Panc1 (cell line): ENCODE measurements at regions not wholly inside any gene's neighbourhood (a gene's known extent, or its start where the extent isn't known, plus 50 kb on each side); places are given as distances from the start of the nearest gene placed in this dataset.
"Not testable (repeated sequence)": the region's sequence is repeated elsewhere in the genome, so short reads cannot be mapped to it uniquely, and the experiment has no call there.

Experiments used
- ATAC-seq: fragments of 200-7000 bp; cut with Tn5 transposase; 2 replicates; pipeline ENCODE4 v1.9.1; 2020; ENCODE audit warnings: mild to moderate bottlenecking, moderate library complexity
- BruUV-seq: library from RNA; stranded (reverse); fragments of 400-500 nt; replicated peaks from 2 replicates; lab custom pipeline; 2021; lab: Mats Ljungman, UMichigan
- CTCF ChIA-PET: fragments of 300-600 bp; sonication (Branson Sonifier 250); formaldehyde crosslinking; loops from one replicate; lab custom pipeline; 2022; ENCODE audit warnings: antibody characterized with exemption; lab: Charles Lee
- POLR2A ChIA-PET: fragments of 300-600 bp; sonication (Branson Sonifier 250); formaldehyde crosslinking; loops from one replicate; lab custom pipeline; 2022; ENCODE audit warnings: antibody characterized with exemption; lab: Charles Lee
- DNase-seq: peaks from one replicate; pipeline ENCODE4 v3.0.0-alpha.2; 2010; ENCODE audit warnings: low read depth, low spot score
- H3K27ac ChIP-seq: 2 replicates; pipeline ENCODE4 v1.5.1; 2011; ENCODE audit warnings: mild to moderate bottlenecking, low read length, inconsistent platforms
- H3K27me3 ChIP-seq: fragments of 200-500 bp; sonication (Bioruptor generic); 2 replicates; pipeline ENCODE4 v1.6.0; 2014; ENCODE audit warnings: low read length, inconsistent platforms; ENCODE audit not compliant: control insufficient read depth, insufficient read depth
- H3K36me3 ChIP-seq: fragments of 200-500 bp; sonication (Bioruptor generic); 2 replicates; pipeline ENCODE4 v1.5.1; 2014; ENCODE audit warnings: inconsistent platforms, mild to moderate bottlenecking, low read length, moderate library complexity; ENCODE audit not compliant: control insufficient read depth, insufficient read depth
- H3K4me1 ChIP-seq: 2 replicates; pipeline ENCODE4 v1.5.1; 2011; ENCODE audit warnings: inconsistent platforms, mild to moderate bottlenecking, low read length, moderate library complexity; ENCODE audit not compliant: control insufficient read depth, insufficient read depth
- H3K4me3 ChIP-seq, 2 experiments: 2 replicates each; pipeline ENCODE4 v1.5.1; 2011 to 2012; ENCODE audit warnings: low read depth in 2 of 2, low read length in 2 of 2, mild to moderate bottlenecking in 2 of 2, inconsistent platforms in 1 of 2, moderate library complexity in 1 of 2
- H3K9me3 ChIP-seq: fragments of 200-500 bp; sonication (Bioruptor generic); 2 replicates; pipeline ENCODE4 v1.5.1; 2014; ENCODE audit warnings: low read depth, mild to moderate bottlenecking, inconsistent platforms, low read length, moderate library complexity; ENCODE audit not compliant: control insufficient read depth, insufficient read depth
- CTCF ChIP-seq: fragments of 450-650 bp; IDR thresholded peaks from 2 replicates; pipeline ENCODE4 v1.5.1; 2017; ENCODE audit warnings: mild to moderate bottlenecking
- POLR2AphosphoS5 ChIP-seq: IDR thresholded peaks from 2 replicates; pipeline ENCODE4 v1.6.1; 2012; ENCODE audit warnings: mild to moderate bottlenecking, low read depth, low read length, moderate library complexity
- REST ChIP-seq, 2 experiments: IDR thresholded peaks; 2 replicates each; pipeline ENCODE4 v1.6.1; 2011 to 2012; ENCODE audit warnings: low read depth in 2 of 2, control low read depth in 1 of 2, low read length in 1 of 2, mild to moderate bottlenecking in 1 of 2, moderate library complexity in 1 of 2; ENCODE audit not compliant: insufficient read depth in 1 of 2
- SIN3A ChIP-seq: IDR thresholded peaks from 2 replicates; pipeline ENCODE4 v1.6.1; 2012; ENCODE audit warnings: low read depth, mild to moderate bottlenecking, low read length, moderate library complexity, borderline replicate concordance; ENCODE audit not compliant: insufficient read depth
- TCF7L2 ChIP-seq: IDR thresholded peaks from 2 replicates; pipeline ENCODE4 v1.6.1; 2011; ENCODE audit warnings: mild to moderate bottlenecking, low read depth, low read length, inconsistent platforms
- in situ Hi-C: cut with HindIII; loops from 2 replicates; pipeline ENCODE4 v1.10.0; 2016; ENCODE audit warnings: low sequenced_read_pairs, low pct_unique_long_range_greater_than_20kb
- intact Hi-C: fragments of 100-400 bp; cut with micrococcal nuclease; formaldehyde crosslinking; loops from one replicate; pipeline ENCODE4 v1.10.0; 2022; ENCODE audit not compliant: unreplicated experiment

- DNase-seq, result no peak
- Histone ChIP-seq H3K27ac (no peak overlapping the region), H3K4me3 (no peak overlapping the region), H3K4me1 (no peaks in the 10 kb centered on the region), H3K36me3 (no peaks in the 10 kb centered on the region), H3K9me3 (no peaks in the 10 kb centered on the region), H3K27me3 (no peaks in the 10 kb centered on the region)
- BruUV-seq, result no TSS peak
- ChIA-PET POLR2A (no interaction called here), CTCF (no interaction called here)
- no peak for ATAC-seq
- intact Hi-C loops, result no loop called here
- in situ Hi-C loops, result no loop called here
- TF ChIP-seq CTCF (no peak), TCF7L2 (no peak), POLR2AphosphoS5 (no peak), REST (IDR thresholded peaks at IDR 0.05; ENCODE audit: insufficient read depth in 1 of 2, low read depth in 2 of 2, low read length in 1 of 2) (no peak), SIN3A (no peak)
Observed at GRCh38 chr1:113303267-113303666, 87.0 kb upstream of the MAGI3 start.

GRCh38 chr1:113305029-113305428 lies 85.3 kb upstream of the MAGI3 start:
- DNase-seq, result not testable (repeated sequence)

GRCh38 chr1:113307771-113308445 lies 82.4 kb upstream of the MAGI3 start:
- DNase-seq, result no peak
- intact Hi-C loops, result no loop called here
- in situ Hi-C loops, result no loop called here
- no peaks in the 10 kb centered on the region for H3K9me3 ChIP-seq
- no TSS peak for BruUV-seq
- ATAC-seq, result no peak
- ChIA-PET CTCF (no interaction called here), POLR2A (no interaction called here)
- H3K4me3 ChIP-seq, result no peak overlapping the region
- H3K4me1 ChIP-seq, result no peaks in the 10 kb centered on the region
- H3K27ac ChIP-seq, result no peak overlapping the region
- H3K27me3 ChIP-seq, result no peaks in the 10 kb centered on the region
- no peak for TF ChIP-seq REST (IDR thresholded peaks at IDR 0.05; ENCODE audit: insufficient read depth in 1 of 2, low read depth in 2 of 2, low read length in 1 of 2)
- TF ChIP-seq POLR2AphosphoS5, result no peak
- no peak for TF ChIP-seq SIN3A
- TF ChIP-seq CTCF, result no peak
- TF ChIP-seq TCF7L2, result no peak
- no peaks in the 10 kb centered on the region for H3K36me3 ChIP-seq

More at GRCh38 chr1:113305029-113305428, 85.3 kb upstream of the MAGI3 start:
- BruUV-seq, H3K4me1 ChIP-seq, H3K9me3 ChIP-seq, H3K27ac ChIP-seq, ATAC-seq, CTCF ChIA-PET, H3K4me3 ChIP-seq, intact Hi-C loops, H3K27me3 ChIP-seq, H3K36me3 ChIP-seq, in situ Hi-C loops, POLR2A ChIA-PET: not testable (repeated sequence)
